ENCODE measurements at regions not wholly inside any gene's neighbourhood (a gene's known extent, or its start where the extent isn't known, plus 50 kb on each side); places are given as distances from the start of the nearest gene placed in this dataset.
"Not testable (repeated sequence)": the region's sequence is repeated elsewhere in the genome, so short reads cannot be mapped to it uniquely, and the experiment has no call there.

GRCh38 chr9:26789959-26790358 lies 102.6 kb downstream of the CAAP1 start:
- no peak for DNase-seq

GRCh38 chr9:26786564-26786963 lies 106.0 kb downstream of the CAAP1 start:
- no peak for DNase-seq

DNA sequence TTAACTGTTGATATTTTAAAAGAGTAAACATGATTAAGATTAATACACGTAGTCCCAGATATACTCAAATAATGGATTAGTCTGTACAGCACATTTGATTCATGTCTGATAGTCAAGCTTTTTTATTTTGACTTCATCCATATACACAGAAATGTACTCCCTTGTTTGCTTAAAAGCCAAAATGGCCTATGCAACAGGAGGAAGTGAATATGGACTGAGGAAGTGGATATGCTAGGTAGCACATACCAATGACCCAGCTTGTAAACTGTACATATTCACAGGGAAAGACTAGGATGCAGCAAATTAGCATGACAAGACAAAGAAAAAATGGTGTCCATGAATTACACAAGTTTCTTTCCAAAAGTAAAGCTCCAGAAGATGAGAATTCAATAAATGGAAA lies 109.7 kb downstream of the CAAP1 start:
- DNase-seq, result no peak

- no peak for DNase-seq
Observed at GRCh38 chr9:26781906-26782305, 110.7 kb downstream of the CAAP1 start.

- not testable (repeated sequence) for DNase-seq
Observed at GRCh38 chr9:26780307-26780706, 112.3 kb downstream of the CAAP1 start.

GRCh38 chr9:26779062-26779461 lies 113.5 kb downstream of the CAAP1 start:
- no peak for DNase-seq

DNA sequence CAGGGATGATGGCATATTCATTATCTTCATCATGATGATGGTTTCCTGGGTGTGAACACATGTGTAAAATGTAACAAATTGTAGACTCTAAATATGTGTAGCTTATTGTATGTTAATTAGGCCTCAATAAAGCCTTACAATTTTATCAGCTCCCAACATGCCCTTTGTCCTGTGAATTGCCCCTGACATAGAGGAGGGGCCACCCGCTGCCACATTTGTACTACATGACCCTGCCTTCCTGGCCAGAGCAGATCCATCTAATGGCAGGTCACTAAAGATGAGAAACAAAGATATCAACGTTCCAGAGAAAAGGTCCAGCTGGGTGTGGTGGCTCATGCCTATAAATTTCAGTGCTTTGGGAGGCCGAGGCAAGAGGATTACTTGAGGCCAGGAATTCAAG lies 117.2 kb downstream of the CAAP1 start:
- no peak for DNase-seq

GRCh38 chr9:26773056-26773455 lies 119.5 kb downstream of the CAAP1 start:
- DNase-seq, result no peak

DNA sequence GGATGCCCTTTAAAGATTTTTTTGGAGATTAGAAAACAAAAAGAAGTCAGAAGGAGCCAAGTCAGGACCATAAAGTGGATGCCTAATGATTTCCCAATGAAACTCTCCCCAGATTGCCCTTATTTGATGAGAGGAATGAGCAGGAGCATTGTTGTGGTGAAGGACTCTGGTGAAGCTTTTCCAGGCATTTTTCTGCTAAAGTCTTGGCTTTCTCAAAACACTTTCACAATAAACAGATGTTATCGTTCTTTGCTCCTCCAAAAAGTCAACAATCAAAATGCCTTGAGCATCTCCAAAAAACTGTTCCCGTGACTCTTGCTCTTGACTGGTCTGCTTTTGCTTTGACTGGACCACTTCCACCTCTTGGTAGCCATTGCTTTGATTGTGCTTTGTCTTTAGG lies 121.8 kb downstream of the CAAP1 start:
- no peak for DNase-seq

DNA sequence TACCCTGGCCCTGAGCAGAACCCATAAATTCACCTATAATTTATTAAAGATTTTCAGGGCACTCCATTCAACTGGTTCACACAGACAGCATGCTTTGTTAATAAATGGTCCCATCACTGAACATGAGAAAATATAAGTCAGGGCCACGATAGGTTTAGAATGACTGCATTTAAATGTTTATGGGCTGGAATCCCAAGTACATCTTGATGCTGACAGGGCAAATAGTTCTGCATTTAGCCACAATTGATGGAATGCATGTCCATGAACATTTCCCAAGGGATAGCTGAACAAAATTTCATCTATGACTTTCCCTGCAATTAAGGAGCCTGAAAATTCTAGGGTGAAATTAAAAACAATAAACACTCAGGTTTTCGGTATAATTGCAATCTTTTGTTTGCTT lies 124.5 kb downstream of the CAAP1 start:
- no peak for DNase-seq

GRCh38 chr9:26760675-26761074 lies 131.9 kb downstream of the CAAP1 start:
- DNase-seq, result no peak

GRCh38 chr9:26758655-26759054 lies 133.9 kb downstream of the CAAP1 start:
- no peak for DNase-seq

DNA sequence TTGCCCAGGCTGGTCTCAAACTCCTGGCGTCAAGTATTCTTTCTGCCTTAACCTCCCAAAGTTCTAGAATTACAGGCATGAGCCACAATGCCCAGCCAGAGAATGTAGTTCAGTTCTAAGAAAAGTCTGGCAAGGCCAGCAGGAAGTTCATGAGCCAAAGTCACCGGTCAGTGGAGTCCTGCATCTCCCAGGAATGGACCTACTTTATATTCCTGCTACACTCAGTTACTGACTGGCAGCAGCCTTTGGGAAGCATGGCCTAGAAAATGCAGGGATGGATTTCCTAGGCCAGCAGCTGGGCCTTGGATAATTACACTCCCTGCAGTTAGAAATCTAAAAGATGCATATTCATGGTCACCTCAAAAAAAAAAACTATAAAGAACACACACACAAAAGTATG lies 135.7 kb downstream of the CAAP1 start:
- DNase-seq, result no peak

DNA sequence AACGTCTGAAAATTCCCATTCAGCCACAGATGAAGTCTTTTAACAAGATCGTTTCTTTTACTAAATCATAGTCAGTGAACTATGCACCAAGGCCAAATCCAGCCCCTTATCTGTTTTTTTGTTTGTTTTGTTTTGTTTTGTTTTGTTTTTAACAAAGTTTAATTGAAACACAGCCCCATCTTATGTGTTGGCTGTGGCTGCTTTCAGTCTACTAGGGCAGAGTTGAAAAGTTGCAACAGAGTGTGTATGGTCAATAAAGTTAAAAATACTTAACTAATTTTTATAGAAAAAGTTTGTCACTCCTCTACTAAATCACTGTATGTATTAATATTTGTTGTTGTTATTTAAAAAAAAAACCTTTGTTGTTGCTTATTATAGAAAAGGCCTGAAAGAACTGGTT lies 137.1 kb downstream of the CAAP1 start:
- no peak for DNase-seq

DNA sequence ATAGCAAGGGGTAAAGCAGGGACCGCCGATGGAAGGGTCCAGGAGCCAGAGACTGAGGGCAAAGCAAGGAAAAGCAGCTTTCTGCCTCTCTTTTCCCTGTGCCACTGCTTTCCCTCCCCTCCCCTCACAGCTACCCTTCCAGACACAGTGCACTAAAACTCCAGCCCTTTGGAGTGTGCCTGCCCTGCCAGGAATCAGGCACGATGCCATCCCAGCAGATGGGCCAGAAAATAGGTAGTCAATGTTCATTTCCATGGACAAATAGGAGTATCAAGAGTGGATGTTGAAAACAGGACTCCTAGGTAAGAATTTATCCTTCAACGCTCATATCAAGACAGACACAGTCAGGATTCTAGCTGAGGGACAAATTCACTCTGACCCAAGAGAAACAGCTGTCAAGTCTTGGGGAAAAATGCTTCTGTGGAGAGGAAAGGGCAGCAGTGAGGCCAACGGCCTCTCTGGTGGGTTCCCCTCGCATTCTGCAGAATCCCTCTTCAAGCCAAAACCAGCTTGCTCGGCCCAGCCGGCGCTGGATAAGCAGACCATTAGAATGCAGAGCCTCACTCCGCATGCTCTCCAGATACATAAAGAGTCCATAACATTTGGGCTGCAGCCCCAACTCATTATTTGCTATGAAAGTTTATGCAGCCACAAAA lies 138.0 kb downstream of the CAAP1 start:
- DNase-seq, result no peak

GRCh38 chr9:26753971-26754370 lies 138.6 kb downstream of the CAAP1 start:
- DNase-seq, result no peak

DNA sequence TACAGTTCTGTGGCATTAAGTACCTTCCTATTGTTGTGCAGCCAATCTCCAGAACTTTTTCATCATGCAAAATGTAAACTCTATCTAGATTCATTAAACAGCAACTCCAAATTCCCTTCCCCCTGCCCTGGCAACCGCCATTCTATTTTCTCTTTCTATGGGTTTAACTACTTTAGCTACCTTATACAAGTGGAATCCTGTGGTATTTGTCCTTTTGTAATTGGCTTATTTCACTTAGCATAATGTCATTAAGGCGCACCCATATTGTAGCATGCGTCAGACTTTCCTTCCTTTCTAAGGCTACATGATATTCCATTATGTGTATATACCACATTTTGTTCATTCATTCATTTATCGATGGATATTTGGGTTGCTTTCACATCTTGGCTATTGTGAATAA lies 142.4 kb downstream of the CAAP1 start:
- no peak for DNase-seq

DNA sequence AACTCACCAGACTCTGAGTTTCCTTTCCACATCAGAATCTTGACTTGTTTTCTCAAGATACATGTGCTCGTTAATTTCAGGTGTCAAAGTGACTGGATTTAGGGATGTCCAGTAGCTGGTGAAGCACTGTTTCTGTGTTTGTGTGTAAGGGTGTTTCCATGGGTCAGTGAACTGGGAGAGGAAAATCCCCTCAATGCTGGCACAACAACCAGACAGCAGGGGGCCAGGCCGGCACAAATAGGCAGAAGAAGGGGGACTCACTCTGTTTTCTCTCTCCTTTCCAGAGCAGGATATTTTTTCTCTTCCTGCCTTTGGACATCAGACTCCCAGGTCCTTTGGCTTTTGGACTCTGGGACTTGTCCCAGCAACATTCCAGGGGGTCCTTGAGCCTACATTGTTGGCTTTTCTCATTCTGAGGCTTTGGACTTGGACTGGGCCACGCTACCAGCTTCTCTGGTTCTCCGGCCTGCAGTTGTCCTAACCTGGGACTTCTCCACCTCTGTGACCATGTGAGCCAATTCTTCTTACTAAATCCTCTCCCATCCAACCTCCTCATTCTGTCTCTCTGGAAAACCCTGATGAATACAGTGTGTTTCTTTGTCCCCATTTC lies 144.0 kb downstream of the CAAP1 start:
- DNase-seq, result no peak

DNA sequence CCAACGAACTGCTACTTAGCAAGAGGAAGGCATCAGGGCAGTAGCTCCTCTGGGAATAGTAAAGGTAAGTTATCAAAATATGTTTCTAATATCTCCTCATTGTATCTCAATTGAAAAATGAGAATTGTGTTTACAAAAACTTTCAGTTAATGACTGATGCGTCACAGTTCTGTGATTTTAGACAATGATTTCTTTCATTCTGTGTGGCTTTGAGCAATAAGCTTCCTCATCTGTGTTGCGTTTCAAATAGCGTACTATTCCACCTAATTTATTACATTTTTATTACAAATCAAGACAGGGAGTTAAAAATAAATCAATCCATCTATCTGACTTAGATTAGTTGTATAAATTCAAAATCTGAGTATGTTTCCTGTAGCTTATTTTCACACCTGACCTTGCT lies 145.0 kb downstream of the CAAP1 start:
- no peak for DNase-seq

GRCh38 chr9:26746357-26747072 lies 146.1 kb downstream of the CAAP1 start:
- peak; percentile 3 for DNase-seq

DNA sequence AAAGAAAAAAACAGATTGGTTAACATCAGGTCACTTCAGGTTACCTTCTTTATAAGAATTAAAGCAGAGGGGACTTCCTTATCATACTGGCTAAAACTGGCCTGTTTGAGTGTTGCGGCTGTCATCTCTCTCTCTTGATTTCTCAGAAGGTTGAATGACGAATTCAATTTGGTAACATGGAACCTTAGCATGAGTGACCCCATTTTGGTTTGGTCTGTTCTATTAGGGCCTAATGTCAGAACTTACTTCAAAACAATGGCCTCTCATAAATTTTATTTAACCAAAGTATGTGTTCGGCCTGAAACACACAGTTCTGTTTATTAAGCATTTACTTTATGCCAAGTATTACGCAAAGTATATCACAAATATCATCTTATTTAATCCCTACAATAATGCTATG lies 147.5 kb downstream of the CAAP1 start:
- no peak for DNase-seq

DNA sequence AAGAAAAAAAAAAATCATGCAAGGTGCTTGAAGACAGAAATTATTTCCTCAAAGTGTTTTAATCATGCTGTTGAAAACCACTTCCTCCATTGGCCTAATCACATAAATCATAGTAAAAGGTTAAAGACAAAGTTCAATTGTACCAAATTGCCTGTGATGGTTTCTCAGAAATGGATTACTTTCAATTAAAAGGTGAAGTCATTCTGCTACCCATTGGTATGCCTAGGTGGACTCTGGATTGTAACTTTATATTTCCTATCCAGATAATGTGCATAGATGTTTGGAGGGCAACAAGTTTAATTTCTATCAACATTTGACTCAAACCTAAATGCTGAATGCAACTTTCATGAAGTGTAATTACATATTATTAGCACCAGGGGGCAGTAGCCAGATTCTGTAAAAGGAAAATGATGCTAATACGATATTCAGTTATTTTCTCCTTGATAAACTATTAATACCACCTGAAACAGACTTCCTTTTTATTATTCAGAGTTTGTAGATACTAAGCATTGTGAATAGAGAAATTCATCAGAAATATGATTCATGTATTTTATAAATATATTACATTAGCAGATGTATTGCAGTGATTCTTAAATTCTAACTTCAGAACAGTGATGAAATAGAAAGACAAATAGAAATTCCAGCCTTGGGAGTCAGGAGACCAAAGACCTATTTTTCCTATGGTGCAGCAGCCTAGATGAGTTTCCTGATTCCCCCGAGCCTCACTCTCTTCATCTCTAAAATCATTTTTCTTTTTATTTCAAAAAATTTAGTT lies 148.2 kb downstream of the CAAP1 start:
- peak; percentile 19 for DNase-seq

- DNase-seq, result no peak
Observed at GRCh38 chr9:26742828-26743476, 149.7 kb downstream of the CAAP1 start.

All from RPMI8226 (cell line).